Gastrocnemius medialis (tissue), 4 donors: ENCODE measurements at regions not wholly inside any gene's neighbourhood (a gene's known extent, or its start where the extent isn't known, plus 50 kb on each side); places are given as distances from the start of the nearest gene placed in this dataset.

Experiments
- ATAC-seq, 2 donors: fragments of 150-250 bp; one replicate each; pipeline ENCODE4 v1.9.1; 2016
- DNase-seq, 2 donors: peaks; one replicate each; pipeline ENCODE4 v3.0.0-alpha.2; 2019
- H3K27ac ChIP-seq, 4 donors: fragments of 200-600 bp; sonication (generic); 1 replicate in 1 of 4; 2 replicates in 3 of 4; pipeline ENCODE4 v1.5.1; 2016 to 2018; ENCODE audit warnings: mild to moderate bottlenecking in 2 of 4, moderate library complexity in 1 of 4
- H3K27me3 ChIP-seq, 3 donors: fragments of 200-600 bp; sonication (generic) in 2 of 3; 1 replicate in 1 of 3; 2 replicates in 2 of 3; pipeline versions ENCODE4 v1.5.1 to v1.6.0; 2016 to 2019; ENCODE audit warnings: mild to moderate bottlenecking in 1 of 3, moderate library complexity in 1 of 3
- H3K36me3 ChIP-seq, 2 donors: fragments of 200-600 bp; sonication (generic) in 1 of 2; one replicate each; pipeline ENCODE4 v1.5.1; 2017 to 2018
- H3K4me1 ChIP-seq, 2 donors: fragments of 200-600 bp; sonication (generic) in 1 of 2; one replicate each; pipeline ENCODE4 v1.5.1; 2016 to 2017; ENCODE audit warnings: mild to moderate bottlenecking in 2 of 2
- H3K4me3 ChIP-seq, 4 donors: fragments of 200-600 bp; sonication (generic) in 3 of 4; 1 replicate in 1 of 4; 2 replicates in 3 of 4; pipeline ENCODE4 v1.5.1; 2016 to 2019; ENCODE audit warnings: mild to moderate bottlenecking in 2 of 4
- H3K9me3 ChIP-seq, 3 donors: fragments of 200-600 bp; sonication (generic) in 2 of 3; 1 replicate in 1 of 3; 2 replicates in 2 of 3; pipeline ENCODE4 v1.5.1; 2016 to 2019
- POLR2A ChIP-seq, 2 donors: fragments of 450-650 bp; IDR thresholded peaks; one replicate each; pipeline ENCODE4 v1.6.1; 2017; ENCODE audit warnings: antibody characterized with exemption in 2 of 2, mild to moderate bottlenecking in 2 of 2, moderate library complexity in 2 of 2
- in situ Hi-C, 4 donors: fragments of 200-750 bp; cut with MboI; loops; one replicate each; pipeline versions ENCODE4 v1.15.0 to v1.8.0; 2017; ENCODE audit warnings: low sequenced_read_pairs in 4 of 4
- intact Hi-C: fragments of 100-400 bp; cut with DNase I; formaldehyde crosslinking; loops from one replicate; pipeline ENCODE4 v1.15.1; 2023; ENCODE audit warnings: low total_unique reads
- TF ChIP-seq, protein P1 (sequence below), 5 experiments: fragments of 450-650 bp in 3 of 5; fragments of 200-600 bp in 2 of 5; sonication (generic) in 2 of 5; IDR thresholded peaks in 4 of 5; conservative IDR thresholded peaks in 1 of 5; 1 replicate in 4 of 5; 2 replicates in 1 of 5; pipeline ENCODE4 v1.5.1; 2016 to 2019; ENCODE audit warnings: antibody characterized with exemption in 5 of 5, mild to moderate bottlenecking in 3 of 5, moderate library complexity in 3 of 5

DNA sequence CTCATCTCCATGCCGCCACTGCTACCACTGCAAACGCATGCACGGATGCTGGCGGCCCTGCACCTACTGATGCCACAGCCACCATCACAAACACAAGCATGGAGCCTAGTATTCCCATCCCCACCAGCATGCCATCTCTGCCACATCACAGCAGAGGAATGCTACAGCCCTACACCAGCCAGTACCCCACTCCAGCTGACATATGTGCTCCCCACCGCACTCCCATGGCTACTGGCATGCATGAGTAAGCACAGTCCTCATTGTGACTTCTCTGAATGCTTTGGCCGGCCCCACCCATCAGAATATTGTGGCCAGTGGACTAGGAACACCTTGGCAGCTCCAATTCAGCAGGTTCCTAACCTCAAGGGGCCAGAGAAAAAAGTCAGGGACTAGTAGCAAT is 705.5 kb downstream of the POM121L12 start:
- intact Hi-C loops = no loop called here
- TF ChIP-seq, protein P1, sequence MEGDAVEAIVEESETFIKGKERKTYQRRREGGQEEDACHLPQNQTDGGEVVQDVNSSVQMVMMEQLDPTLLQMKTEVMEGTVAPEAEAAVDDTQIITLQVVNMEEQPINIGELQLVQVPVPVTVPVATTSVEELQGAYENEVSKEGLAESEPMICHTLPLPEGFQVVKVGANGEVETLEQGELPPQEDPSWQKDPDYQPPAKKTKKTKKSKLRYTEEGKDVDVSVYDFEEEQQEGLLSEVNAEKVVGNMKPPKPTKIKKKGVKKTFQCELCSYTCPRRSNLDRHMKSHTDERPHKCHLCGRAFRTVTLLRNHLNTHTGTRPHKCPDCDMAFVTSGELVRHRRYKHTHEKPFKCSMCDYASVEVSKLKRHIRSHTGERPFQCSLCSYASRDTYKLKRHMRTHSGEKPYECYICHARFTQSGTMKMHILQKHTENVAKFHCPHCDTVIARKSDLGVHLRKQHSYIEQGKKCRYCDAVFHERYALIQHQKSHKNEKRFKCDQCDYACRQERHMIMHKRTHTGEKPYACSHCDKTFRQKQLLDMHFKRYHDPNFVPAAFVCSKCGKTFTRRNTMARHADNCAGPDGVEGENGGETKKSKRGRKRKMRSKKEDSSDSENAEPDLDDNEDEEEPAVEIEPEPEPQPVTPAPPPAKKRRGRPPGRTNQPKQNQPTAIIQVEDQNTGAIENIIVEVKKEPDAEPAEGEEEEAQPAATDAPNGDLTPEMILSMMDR (IDR thresholded peaks at IDR 0.05 in 4 of 5, conservative IDR thresholded peaks at IDR 0.05 in 1 of 5) = no peak
- no peak for TF ChIP-seq POLR2A (IDR thresholded peaks at IDR 0.05)
- no peaks in the 10 kb centered on the region for H3K9me3 ChIP-seq
- DNase-seq = no peak
- in situ Hi-C loops = no loop called here
- H3K36me3 ChIP-seq = no peaks in the 10 kb centered on the region
- ATAC-seq = no peak
- H3K4me3 ChIP-seq = no peak overlapping the region
- H3K27me3 ChIP-seq = no peaks in the 10 kb centered on the region
- no peak overlapping the region for H3K27ac ChIP-seq
- H3K4me1 ChIP-seq = no peaks in the 10 kb centered on the region

DNA sequence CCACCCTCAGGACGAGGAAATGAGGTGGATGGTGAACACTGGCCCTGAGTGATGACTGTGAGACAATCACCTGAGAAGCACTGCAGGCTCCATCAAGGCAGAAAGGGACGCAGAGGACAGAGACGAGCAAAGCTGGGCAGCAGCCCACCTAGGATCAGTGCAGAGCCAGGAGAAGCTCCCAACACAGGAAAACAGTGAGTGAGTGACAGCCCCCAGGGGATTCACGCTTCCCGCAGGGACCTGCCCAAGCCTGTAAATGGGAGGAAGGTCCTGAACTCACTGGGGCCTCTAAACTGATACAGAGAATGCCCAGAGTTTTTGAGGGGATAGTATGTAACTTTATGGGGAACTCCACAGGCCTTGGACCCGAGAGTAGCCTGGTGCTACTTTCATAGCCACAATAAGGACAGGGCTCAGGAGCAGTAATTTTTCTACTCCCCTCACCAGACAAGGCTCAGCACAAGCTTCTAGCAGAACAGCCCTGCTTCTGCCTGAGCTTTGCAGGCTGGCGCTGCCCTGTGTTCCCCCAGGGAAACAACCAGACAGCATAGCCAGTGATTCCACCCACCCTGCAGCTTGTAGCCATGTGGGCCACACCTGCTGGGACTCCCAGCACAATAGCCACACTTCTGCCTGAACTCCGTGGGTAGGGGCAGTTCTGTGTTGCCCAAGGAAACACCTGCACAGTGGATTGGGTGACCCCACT is 708.4 kb downstream of the POM121L12 start:
- no peak overlapping the region for H3K27ac ChIP-seq
- ATAC-seq (no peak), DNase-seq (no peak)
- in situ Hi-C loops (no loop called here), intact Hi-C loops (no loop called here)
- H3K4me3 ChIP-seq = no peak overlapping the region
- TF ChIP-seq, protein P1 (IDR thresholded peaks at IDR 0.05 in 4 of 5, conservative IDR thresholded peaks at IDR 0.05 in 1 of 5) = no peak
- TF ChIP-seq POLR2A (IDR thresholded peaks at IDR 0.05) = no peak
- H3K9me3 ChIP-seq = no peaks in the 10 kb centered on the region
- no peaks in the 10 kb centered on the region for H3K36me3 ChIP-seq
- no peaks in the 10 kb centered on the region for H3K4me1 ChIP-seq
- H3K27me3 ChIP-seq = no peaks in the 10 kb centered on the region

DNA sequence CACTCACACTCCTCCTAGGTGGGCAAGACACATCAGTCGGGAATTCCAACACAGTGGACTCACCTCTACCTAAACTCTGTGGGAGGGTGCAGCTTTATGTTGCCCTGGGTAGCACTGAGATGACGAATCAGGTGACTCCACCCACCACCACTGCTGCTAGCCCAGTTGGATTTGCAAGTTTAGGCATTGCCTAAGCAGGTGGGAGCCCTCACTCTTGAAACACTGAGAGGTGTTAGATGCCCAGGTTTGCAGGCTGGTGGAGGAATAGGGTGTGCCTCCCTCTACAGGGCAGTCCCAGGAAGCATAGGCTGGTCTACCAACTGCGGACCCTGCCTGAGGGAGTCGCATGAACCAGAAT is 708.9 kb downstream of the POM121L12 start:
- no peak overlapping the region for H3K27ac ChIP-seq
- H3K4me3 ChIP-seq = no peak overlapping the region
- no peaks in the 10 kb centered on the region for H3K4me1 ChIP-seq
- in situ Hi-C loops (no loop called here), intact Hi-C loops (no loop called here)
- no peaks in the 10 kb centered on the region for H3K9me3 ChIP-seq
- H3K27me3 ChIP-seq = no peaks in the 10 kb centered on the region
- no peak for TF ChIP-seq POLR2A (IDR thresholded peaks at IDR 0.05)
- TF ChIP-seq, protein P1 (IDR thresholded peaks at IDR 0.05 in 4 of 5, conservative IDR thresholded peaks at IDR 0.05 in 1 of 5) = no peak
- ATAC-seq (no peak), DNase-seq (no peak)
- H3K36me3 ChIP-seq = no peaks in the 10 kb centered on the region

DNA sequence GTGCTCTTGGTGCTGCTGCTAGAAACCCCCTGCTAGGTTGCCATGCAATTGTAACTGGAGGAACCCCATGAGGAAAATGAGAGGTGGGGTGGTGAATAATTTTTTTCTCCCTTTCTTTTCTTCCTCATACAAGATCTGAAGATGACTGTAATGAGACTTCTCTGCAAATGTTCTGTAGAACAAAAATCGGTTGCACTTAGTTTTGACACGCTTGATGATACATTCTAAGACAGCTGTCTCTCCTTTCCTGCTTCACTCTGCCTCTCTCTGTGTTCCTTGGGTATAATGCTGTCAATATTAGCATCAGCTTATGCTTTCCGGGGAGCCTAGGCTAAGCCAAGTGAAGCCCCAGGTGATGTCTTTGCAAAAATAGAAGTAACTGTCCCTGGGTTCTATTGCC is 721.5 kb downstream of the POM121L12 start:
- in situ Hi-C loops = no loop called here
- no peak overlapping the region for H3K4me3 ChIP-seq
- intact Hi-C loops = no loop called here
- no peaks in the 10 kb centered on the region for H3K9me3 ChIP-seq
- no peaks in the 10 kb centered on the region for H3K4me1 ChIP-seq
- H3K27ac ChIP-seq = no peak overlapping the region
- ATAC-seq (no peak), DNase-seq (no peak)
- TF ChIP-seq POLR2A (IDR thresholded peaks at IDR 0.05) = no peak
- TF ChIP-seq, protein P1 (IDR thresholded peaks at IDR 0.05 in 4 of 5, conservative IDR thresholded peaks at IDR 0.05 in 1 of 5) = no peak
- H3K36me3 ChIP-seq = no peaks in the 10 kb centered on the region
- H3K27me3 ChIP-seq = no peaks in the 10 kb centered on the region

DNA sequence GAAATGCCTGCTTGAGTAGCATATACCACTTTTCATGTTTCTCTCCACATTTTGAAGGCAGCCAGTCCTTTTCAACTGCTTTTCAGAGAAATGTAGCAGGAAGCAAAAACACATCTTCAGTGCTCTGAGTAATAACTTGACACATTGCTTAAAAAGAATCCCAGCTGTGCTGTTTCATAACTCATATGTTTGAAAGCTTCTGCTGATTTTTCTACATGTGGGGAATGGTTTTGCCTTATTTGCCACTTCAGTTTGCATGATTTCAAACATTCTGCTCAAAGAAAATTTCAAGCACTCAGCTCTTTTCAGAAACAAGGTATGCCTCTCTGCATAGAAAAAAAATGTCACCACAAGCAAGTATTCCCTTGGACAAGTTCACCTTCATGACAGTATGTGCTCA is 732.8 kb downstream of the POM121L12 start:
- Histone ChIP-seq H3K9me3 (no peaks in the 10 kb centered on the region), H3K4me1 (no peaks in the 10 kb centered on the region), H3K36me3 (no peaks in the 10 kb centered on the region), H3K27me3 (no peaks in the 10 kb centered on the region), H3K27ac (no peak overlapping the region), H3K4me3 (no peak overlapping the region)
- TF ChIP-seq POLR2A (IDR thresholded peaks at IDR 0.05) = no peak
- TF ChIP-seq, protein P1 (IDR thresholded peaks at IDR 0.05 in 4 of 5, conservative IDR thresholded peaks at IDR 0.05 in 1 of 5) = no peak
- DNase-seq = no peak
- no peak for ATAC-seq
- in situ Hi-C loops (no loop called here), intact Hi-C loops (no loop called here)
